ENCODE measurements at regions not wholly inside any gene's neighbourhood (a gene's known extent, or its start where the extent isn't known, plus 50 kb on each side); places are given as distances from the start of the nearest gene placed in this dataset.
"Not testable (repeated sequence)": the region's sequence is repeated elsewhere in the genome, so short reads cannot be mapped to it uniquely, and the experiment has no call there.

DNA sequence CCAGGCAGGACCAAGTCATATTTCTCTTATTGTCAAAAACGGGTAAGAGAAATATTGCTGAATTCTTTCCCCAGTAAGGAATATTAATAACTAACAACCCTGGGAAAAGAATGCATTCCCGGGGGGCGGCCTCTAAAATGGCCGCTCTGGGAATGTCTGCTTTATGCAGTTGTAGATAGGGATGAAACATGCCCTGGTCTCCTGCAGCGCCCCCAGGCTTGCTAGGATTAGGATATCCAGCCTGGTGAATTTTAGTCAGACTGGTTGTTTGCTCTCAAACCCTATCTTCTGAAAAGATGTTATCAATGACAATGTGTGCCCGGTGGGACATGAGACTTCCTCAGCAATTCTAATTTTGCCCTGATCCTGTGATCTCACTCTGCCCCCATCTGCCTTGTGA lies 448.1 kb downstream of the PTH2R start:
- Histone ChIP-seq H3K4me3 (ENCODE audit: low read length) (no peak overlapping the region), H3K36me3 (ENCODE audit: control insufficient read depth, insufficient read depth, low read length) (no peaks in the 10 kb centered on the region), H3K27me3 (ENCODE audit: control insufficient read depth, insufficient read depth, low read length) (no peaks in the 10 kb centered on the region), H3K4me1 (ENCODE audit: control insufficient read depth, insufficient read depth, low read length) (no peaks in the 10 kb centered on the region), H3K9me3 (ENCODE audit: control insufficient read depth, insufficient read depth, low read length) (no peaks in the 10 kb centered on the region), H3K27ac (ENCODE audit: low read length) (no peak overlapping the region)
- no peak for DNase-seq (ENCODE audit: low read depth, low spot score)
- WGBS (ENCODE audit: insufficient coverage, insufficient read length) = no CpG with 5 or more reads among the region's 6 CpGs

DNA sequence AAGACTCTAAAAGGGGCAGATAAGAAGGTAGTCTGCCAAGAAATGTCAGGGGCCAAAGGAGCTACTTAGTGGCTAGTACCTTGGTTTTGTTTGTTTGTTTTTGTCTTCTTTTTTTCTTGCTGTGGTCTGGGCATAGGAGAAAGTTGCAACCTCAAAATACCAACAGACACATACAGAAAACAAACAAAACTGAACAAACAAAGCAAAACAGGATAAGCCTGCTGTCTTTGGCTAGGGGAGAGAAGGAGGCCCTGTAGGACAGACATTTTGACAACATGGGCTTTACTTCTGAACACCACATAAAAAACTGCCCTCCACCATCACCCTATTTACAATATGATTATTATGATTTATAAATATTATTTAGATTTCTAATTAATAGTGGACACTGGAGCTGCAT lies 460.8 kb downstream of the PTH2R start:
- Histone ChIP-seq H3K4me1 (ENCODE audit: control insufficient read depth, insufficient read depth, low read length) (no peaks in the 10 kb centered on the region), H3K27ac (ENCODE audit: low read length) (no peak overlapping the region), H3K4me3 (ENCODE audit: low read length) (no peak overlapping the region), H3K27me3 (ENCODE audit: control insufficient read depth, insufficient read depth, low read length) (no peaks in the 10 kb centered on the region), H3K9me3 (ENCODE audit: control insufficient read depth, insufficient read depth, low read length) (no peaks in the 10 kb centered on the region), H3K36me3 (ENCODE audit: control insufficient read depth, insufficient read depth, low read length) (no peaks in the 10 kb centered on the region)
- no peak for DNase-seq (ENCODE audit: low read depth, low spot score)

DNA sequence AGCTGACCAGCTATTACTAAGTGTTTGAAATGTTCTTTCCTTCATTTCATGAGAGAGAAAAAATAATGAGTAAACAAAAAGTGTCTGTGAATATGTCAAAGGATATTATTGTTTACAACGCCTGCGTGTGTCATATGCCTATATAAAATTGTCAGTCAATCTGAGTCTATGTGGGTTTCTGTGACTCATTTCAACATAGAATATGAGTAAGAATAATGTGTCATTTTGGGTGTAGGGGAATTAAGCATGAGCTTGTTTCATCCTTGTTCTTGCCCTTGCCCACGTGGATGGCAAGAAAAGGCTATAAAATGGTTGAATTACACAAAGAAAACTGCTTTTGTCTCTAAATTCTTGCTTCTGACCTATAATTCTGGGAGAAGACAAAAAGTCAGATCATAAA lies 466.0 kb downstream of the PTH2R start:
- WGBS (ENCODE audit: insufficient coverage, insufficient read length) = no CpG with 5 or more reads among the region's 3 CpGs

GRCh38 chr2:208879666-208880065 lies 473.1 kb downstream of the PTH2R start:
- no peaks in the 10 kb centered on the region for H3K4me1 ChIP-seq (ENCODE audit: control insufficient read depth, insufficient read depth, low read length)
- no peak overlapping the region for H3K27ac ChIP-seq (ENCODE audit: low read length)
- no peaks in the 10 kb centered on the region for H3K9me3 ChIP-seq (ENCODE audit: control insufficient read depth, insufficient read depth, low read length)
- H3K27me3 ChIP-seq (ENCODE audit: control insufficient read depth, insufficient read depth, low read length) = no peaks in the 10 kb centered on the region
- no CpG with 5 or more reads among the region's 3 CpGs for WGBS (ENCODE audit: insufficient coverage, insufficient read length)
- H3K4me3 ChIP-seq (ENCODE audit: low read length) = no peak overlapping the region
- DNase-seq (ENCODE audit: low read depth, low spot score) = no peak
- H3K36me3 ChIP-seq (ENCODE audit: control insufficient read depth, insufficient read depth, low read length) = no peaks in the 10 kb centered on the region

More for the DNA sequence above, 466.0 kb downstream of the PTH2R start:
- H3K4me3 ChIP-seq (ENCODE audit: low read length) = no peak overlapping the region
- no peak for DNase-seq (ENCODE audit: low read depth, low spot score)
- no peaks in the 10 kb centered on the region for H3K36me3 ChIP-seq (ENCODE audit: control insufficient read depth, insufficient read depth, low read length)
- H3K4me1 ChIP-seq (ENCODE audit: control insufficient read depth, insufficient read depth, low read length) = no peaks in the 10 kb centered on the region
- no peaks in the 10 kb centered on the region for H3K9me3 ChIP-seq (ENCODE audit: control insufficient read depth, insufficient read depth, low read length)
- H3K27ac ChIP-seq (ENCODE audit: low read length) = no peak overlapping the region
- H3K27me3 ChIP-seq (ENCODE audit: control insufficient read depth, insufficient read depth, low read length) = no peaks in the 10 kb centered on the region

DNA sequence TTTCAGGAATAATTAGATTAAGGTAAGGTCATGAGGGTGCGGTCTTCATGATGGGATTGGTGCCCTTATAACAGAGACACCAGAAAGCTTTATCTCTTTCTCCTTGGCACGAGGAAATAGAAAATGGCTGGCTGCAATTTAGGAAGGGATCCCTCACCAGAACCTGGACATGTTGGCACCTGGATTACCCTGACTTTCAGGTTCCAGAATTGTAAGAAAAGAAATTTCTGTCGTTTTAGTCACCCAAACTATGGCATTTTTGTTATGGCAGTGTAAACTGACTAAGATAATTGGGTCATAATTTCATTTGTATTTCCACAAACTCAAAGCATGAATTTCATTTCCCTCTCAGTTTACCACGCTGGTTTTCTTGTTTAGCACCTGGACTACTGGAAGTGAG lies 473.6 kb downstream of the PTH2R start:
- Histone ChIP-seq H3K27me3 (ENCODE audit: control insufficient read depth, insufficient read depth, low read length) (no peaks in the 10 kb centered on the region), H3K4me1 (ENCODE audit: control insufficient read depth, insufficient read depth, low read length) (no peaks in the 10 kb centered on the region), H3K9me3 (ENCODE audit: control insufficient read depth, insufficient read depth, low read length) (no peaks in the 10 kb centered on the region), H3K4me3 (ENCODE audit: low read length) (no peak overlapping the region), H3K27ac (ENCODE audit: low read length) (no peak overlapping the region), H3K36me3 (ENCODE audit: control insufficient read depth, insufficient read depth, low read length) (no peaks in the 10 kb centered on the region)
- WGBS (ENCODE audit: insufficient coverage, insufficient read length) = no CpG with 5 or more reads among the region's 4 CpGs
- no peak for DNase-seq (ENCODE audit: low read depth, low spot score)

GRCh38 chr2:208890486-208890885 lies 483.9 kb downstream of the PTH2R start:
- Histone ChIP-seq H3K9me3 (ENCODE audit: control insufficient read depth, insufficient read depth, low read length) (no peaks in the 10 kb centered on the region), H3K36me3 (ENCODE audit: control insufficient read depth, insufficient read depth, low read length) (no peaks in the 10 kb centered on the region), H3K27ac (ENCODE audit: low read length) (no peak overlapping the region), H3K4me1 (ENCODE audit: control insufficient read depth, insufficient read depth, low read length) (no peaks in the 10 kb centered on the region), H3K27me3 (ENCODE audit: control insufficient read depth, insufficient read depth, low read length) (no peaks in the 10 kb centered on the region), H3K4me3 (ENCODE audit: low read length) (no peak overlapping the region)
- WGBS (ENCODE audit: insufficient coverage, insufficient read length) = 100% methylated on average over 1 of the region's 2 CpGs
- no peak for DNase-seq (ENCODE audit: low read depth, low spot score)

DNA sequence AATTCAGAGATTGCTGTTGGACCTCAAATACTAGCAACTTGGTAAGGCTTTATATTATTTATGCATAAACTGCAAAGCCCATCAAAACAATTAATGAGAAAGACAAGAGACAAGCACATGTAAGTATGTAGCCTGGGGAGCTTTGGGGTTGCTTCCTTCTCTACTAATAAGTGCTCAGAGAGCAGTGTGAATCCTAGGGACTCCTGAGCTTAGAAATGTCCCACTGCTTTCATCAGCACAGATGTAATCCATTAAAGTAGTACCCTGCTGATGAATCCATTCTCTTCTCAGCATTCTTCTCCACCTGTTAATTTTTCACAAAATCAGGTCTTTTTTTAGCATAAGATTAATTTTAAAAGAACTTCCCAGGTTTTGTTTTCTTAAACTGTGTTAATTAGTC lies 485.6 kb downstream of the PTH2R start:
- no peak for DNase-seq (ENCODE audit: low read depth, low spot score)
- Histone ChIP-seq H3K27me3 (ENCODE audit: control insufficient read depth, insufficient read depth, low read length) (no peaks in the 10 kb centered on the region), H3K27ac (ENCODE audit: low read length) (no peak overlapping the region), H3K4me1 (ENCODE audit: control insufficient read depth, insufficient read depth, low read length) (no peaks in the 10 kb centered on the region), H3K4me3 (ENCODE audit: low read length) (no peak overlapping the region), H3K36me3 (ENCODE audit: control insufficient read depth, insufficient read depth, low read length) (no peaks in the 10 kb centered on the region), H3K9me3 (ENCODE audit: control insufficient read depth, insufficient read depth, low read length) (no peaks in the 10 kb centered on the region)

- WGBS (ENCODE audit: insufficient coverage, insufficient read length) = no CpG with 5 or more reads among the region's 1 CpG
- H3K27me3 ChIP-seq (ENCODE audit: control insufficient read depth, insufficient read depth, low read length) = no peaks in the 10 kb centered on the region
- no peak overlapping the region for H3K4me3 ChIP-seq (ENCODE audit: low read length)
- no peaks in the 10 kb centered on the region for H3K36me3 ChIP-seq (ENCODE audit: control insufficient read depth, insufficient read depth, low read length)
- DNase-seq (ENCODE audit: low read depth, low spot score) = peak; percentile 11
- H3K4me1 ChIP-seq (ENCODE audit: control insufficient read depth, insufficient read depth, low read length) = no peaks in the 10 kb centered on the region; the same call in 1 of the 2 replicates
- no peaks in the 10 kb centered on the region for H3K9me3 ChIP-seq (ENCODE audit: control insufficient read depth, insufficient read depth, low read length)
- no peak overlapping the region for H3K27ac ChIP-seq (ENCODE audit: low read length)
These were observed 499.7 kb downstream of the PTH2R start for GRCh38 chr2:208906330-208906729.

DNA sequence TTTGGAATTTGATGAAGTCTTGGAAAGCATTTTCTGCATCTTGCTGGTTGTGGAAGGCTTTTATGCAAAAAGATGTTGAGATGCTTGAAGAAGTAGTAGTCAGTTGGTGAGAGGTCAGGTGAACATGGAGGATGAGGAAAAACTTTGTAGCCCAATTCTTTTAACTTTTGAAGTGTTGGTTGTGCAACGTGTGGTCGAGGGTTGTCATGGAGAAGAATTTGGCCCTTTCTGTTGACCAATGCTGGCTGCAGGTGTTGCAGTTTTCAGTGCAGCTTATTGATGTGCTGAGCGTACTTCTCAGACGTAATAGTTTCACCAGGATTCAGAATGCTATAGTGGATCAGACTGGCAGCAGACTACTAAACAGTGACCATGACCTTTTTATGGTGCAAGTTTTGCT lies 508.4 kb upstream of the MAP2 start:
- H3K27ac ChIP-seq (ENCODE audit: low read length) = no peak overlapping the region
- no CpG with 5 or more reads among the region's 4 CpGs for WGBS (ENCODE audit: insufficient coverage, insufficient read length)
- no peaks in the 10 kb centered on the region for H3K4me1 ChIP-seq (ENCODE audit: control insufficient read depth, insufficient read depth, low read length)
- H3K27me3 ChIP-seq (ENCODE audit: control insufficient read depth, insufficient read depth, low read length) = no peaks in the 10 kb centered on the region
- no peak for DNase-seq (ENCODE audit: low read depth, low spot score)
- H3K36me3 ChIP-seq (ENCODE audit: control insufficient read depth, insufficient read depth, low read length) = no peaks in the 10 kb centered on the region
- H3K4me3 ChIP-seq (ENCODE audit: low read length) = no peak overlapping the region
- H3K9me3 ChIP-seq (ENCODE audit: control insufficient read depth, insufficient read depth, low read length) = no peaks in the 10 kb centered on the region

DNA sequence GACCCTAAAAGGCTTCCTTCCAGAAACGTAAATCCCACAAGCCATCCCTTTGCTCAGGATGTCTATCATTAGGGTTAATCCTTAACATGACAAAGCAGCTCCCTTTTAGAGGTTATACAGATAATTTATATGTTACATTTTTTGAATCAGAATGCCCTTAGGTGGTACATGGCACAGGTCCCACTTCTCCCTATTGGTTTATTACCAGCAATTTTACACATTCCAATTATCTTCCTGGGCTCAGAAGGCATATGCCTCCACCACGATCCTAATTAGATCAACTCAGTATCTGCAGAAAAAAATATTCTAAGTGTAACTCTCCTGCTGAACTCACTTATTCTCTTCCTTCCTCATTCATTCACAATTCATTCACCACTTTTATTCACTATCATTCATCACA lies 507.0 kb upstream of the MAP2 start:
- WGBS (ENCODE audit: insufficient coverage, insufficient read length) = no CpG with 5 or more reads among the region's 2 CpGs
- H3K9me3 ChIP-seq (ENCODE audit: control insufficient read depth, insufficient read depth, low read length) = no peaks in the 10 kb centered on the region

DNA sequence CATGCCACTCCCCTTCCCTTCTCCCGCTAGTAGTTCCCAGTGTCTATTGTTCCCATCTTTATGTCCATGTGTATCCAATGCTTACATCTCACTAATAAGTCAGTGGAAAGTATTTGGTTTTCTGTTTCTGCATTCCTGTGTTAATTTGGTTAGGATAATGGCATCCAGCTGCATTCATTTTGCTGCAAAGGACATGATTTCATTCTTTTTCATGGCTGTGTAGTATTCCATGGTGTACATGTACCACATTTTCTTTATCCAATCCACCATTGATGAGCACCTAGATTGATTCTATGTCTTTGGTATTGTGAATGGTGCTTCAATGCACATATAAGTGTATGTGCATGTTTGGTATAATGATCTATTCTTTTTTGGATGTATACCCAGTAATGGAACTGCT lies 502.5 kb upstream of the MAP2 start:
- H3K27me3 ChIP-seq (ENCODE audit: control insufficient read depth, insufficient read depth, low read length); H3K9me3 ChIP-seq (ENCODE audit: control insufficient read depth, insufficient read depth, low read length); H3K36me3 ChIP-seq (ENCODE audit: control insufficient read depth, insufficient read depth, low read length); H3K4me1 ChIP-seq (ENCODE audit: control insufficient read depth, insufficient read depth, low read length); DNase-seq (ENCODE audit: low read depth, low spot score); H3K4me3 ChIP-seq (ENCODE audit: low read length); H3K27ac ChIP-seq (ENCODE audit: low read length): not testable (repeated sequence)
- WGBS (ENCODE audit: insufficient coverage, insufficient read length) = no CpG with 5 or more reads among the region's 1 CpG

More for the DNA sequence above, 507.0 kb upstream of the MAP2 start:
- Histone ChIP-seq H3K27ac (ENCODE audit: low read length) (no peak overlapping the region), H3K4me1 (ENCODE audit: control insufficient read depth, insufficient read depth, low read length) (no peaks in the 10 kb centered on the region), H3K4me3 (ENCODE audit: low read length) (no peak overlapping the region), H3K27me3 (ENCODE audit: control insufficient read depth, insufficient read depth, low read length) (no peaks in the 10 kb centered on the region), H3K36me3 (ENCODE audit: control insufficient read depth, insufficient read depth, low read length) (no peaks in the 10 kb centered on the region)
- DNase-seq (ENCODE audit: low read depth, low spot score) = no peak
